Activated B cell treated with CpG ODN at 0.5 μM for 24 hours (primary cell): ENCODE measurements at regions not wholly inside any gene's neighbourhood (a gene's known extent, or its start where the extent isn't known, plus 50 kb on each side); places are given as distances from the start of the nearest gene placed in this dataset.

Experiments used
- ATAC-seq: fragments of 200-7000 bp; cut with Tn5 transposase; one replicate; pipeline ENCODE4 v1.10.0; 2021; ENCODE audit warnings: low read depth, mild to moderate bottlenecking, moderate library complexity
- CTCF ChIA-PET: fragments of 350-600 bp; sonication (Branson Sonifier 250); formaldehyde crosslinking; loops from one replicate; lab custom pipeline; 2021; ENCODE audit warnings: antibody characterized with exemption; lab: Charles Lee
- POLR2A ChIA-PET: fragments of 350-600 bp; sonication (Branson Sonifier 250); formaldehyde crosslinking; loops from one replicate; lab custom pipeline; 2021; ENCODE audit warnings: antibody characterized with exemption; lab: Charles Lee
- DNase-seq: peaks from one replicate; pipeline ENCODE4 v3.0.0; 2022
- H3K27ac Mint-ChIP-seq: one replicate; pipeline ENCODE4 v1.8.0; 2020; ENCODE audit warnings: mixed read lengths
- H3K27me3 Mint-ChIP-seq: one replicate; pipeline ENCODE4 v1.8.0; 2021; ENCODE audit warnings: mixed read lengths
- H3K36me3 Mint-ChIP-seq: one replicate; pipeline ENCODE4 v1.8.0; 2021; ENCODE audit warnings: low read depth, mixed read lengths
- H3K4me1 Mint-ChIP-seq: one replicate; pipeline ENCODE4 v1.8.0; 2021; ENCODE audit warnings: mixed read lengths
- H3K4me3 Mint-ChIP-seq: one replicate; pipeline ENCODE4 v1.8.0; 2020; ENCODE audit warnings: mild to moderate bottlenecking, mixed read lengths
- H3K9me3 Mint-ChIP-seq: one replicate; pipeline ENCODE4 v1.8.0; 2020; ENCODE audit warnings: mixed read lengths
- CTCF ChIP-seq: fragments of 200-600 bp; IDR thresholded peaks from one replicate; pipeline ENCODE4 v1.8.0; 2022; ENCODE audit warnings: antibody characterized with exemption, mild to moderate bottlenecking
- intact Hi-C: fragments of 100-400 bp; cut with micrococcal nuclease; formaldehyde crosslinking; loops from one replicate; pipeline ENCODE4 v1.15.1; 2024

- Mint-ChIP-seq H3K4me1 (no peaks in the 10 kb centered on the region), H3K4me3 (no peak overlapping the region), H3K27ac (no peak overlapping the region), H3K36me3 (no peaks in the 10 kb centered on the region), H3K27me3 (no peaks in the 10 kb centered on the region), H3K9me3 (peaks cover 8% of the 10 kb centered on the region)
- intact Hi-C loops = no loop called here
- ChIA-PET CTCF (no interaction called here), POLR2A (no interaction called here)
- ATAC-seq (no peak), DNase-seq (no peak)
- TF ChIP-seq CTCF = no peak
Measured at GRCh38 chr5:29561564-29561963, 1631.9 kb upstream of the CDH6 start.

- Mint-ChIP-seq H3K36me3 (no peaks in the 10 kb centered on the region), H3K27me3 (no peaks in the 10 kb centered on the region), H3K4me3 (no peak overlapping the region), H3K9me3 (peaks cover 19% of the 10 kb centered on the region), H3K4me1 (no peaks in the 10 kb centered on the region), H3K27ac (no peak overlapping the region)
- ATAC-seq (no peak), DNase-seq (no peak)
- TF ChIP-seq CTCF = no peak
- CTCF ChIA-PET = no interaction called here
- intact Hi-C loops = no loop called here
- POLR2A ChIA-PET = no interaction called here
Measured at GRCh38 chr5:29550523-29550922, 1643.0 kb upstream of the CDH6 start.

- Mint-ChIP-seq H3K9me3 (peaks cover 7% of the 10 kb centered on the region), H3K4me1 (no peaks in the 10 kb centered on the region), H3K4me3 (no peak overlapping the region), H3K36me3 (no peaks in the 10 kb centered on the region), H3K27me3 (no peaks in the 10 kb centered on the region), H3K27ac (no peak overlapping the region)
- ChIA-PET CTCF (no interaction called here), POLR2A (no interaction called here)
- intact Hi-C loops = no loop called here
- no peak for TF ChIP-seq CTCF
- DNase-seq (no peak), ATAC-seq (no peak)
Measured at GRCh38 chr5:29548262-29548661, 1645.2 kb upstream of the CDH6 start.

GRCh38 chr5:29547236-29547865 lies 1646.1 kb upstream of the CDH6 start:
- peaks cover 7% of the 10 kb centered on the region for H3K9me3 Mint-ChIP-seq
- H3K27me3 Mint-ChIP-seq = no peaks in the 10 kb centered on the region
- no peak for TF ChIP-seq CTCF
- ChIA-PET CTCF (no interaction called here), POLR2A (no interaction called here)
- H3K36me3 Mint-ChIP-seq = no peaks in the 10 kb centered on the region
- no peak for DNase-seq
- intact Hi-C loops = no loop called here
- H3K27ac Mint-ChIP-seq = no peak overlapping the region
- no peak overlapping the region for H3K4me3 Mint-ChIP-seq
- no peaks in the 10 kb centered on the region for H3K4me1 Mint-ChIP-seq
- no peak for ATAC-seq

GRCh38 chr5:29543501-29543900 lies 1650.0 kb upstream of the CDH6 start:
- H3K27ac Mint-ChIP-seq = no peak overlapping the region
- POLR2A ChIA-PET = no interaction called here
- H3K27me3 Mint-ChIP-seq = no peaks in the 10 kb centered on the region
- H3K4me3 Mint-ChIP-seq = no peak overlapping the region
- ATAC-seq (no peak), DNase-seq (no peak)
- no peak for TF ChIP-seq CTCF
- H3K4me1 Mint-ChIP-seq = no peaks in the 10 kb centered on the region
- CTCF ChIA-PET = no interaction called here
- intact Hi-C loops = no loop called here
- no peaks in the 10 kb centered on the region for H3K36me3 Mint-ChIP-seq
- peaks cover 8% of the 10 kb centered on the region for H3K9me3 Mint-ChIP-seq
